GM10266 (cell line): ENCODE measurements at regions not wholly inside any gene's neighbourhood (a gene's known extent, or its start where the extent isn't known, plus 50 kb on each side); places are given as distances from the start of the nearest gene placed in this dataset.

Source experiments
- DNase-seq: peaks from one replicate; pipeline ENCODE4 v3.0.0; 2012; ENCODE audit errors: extremely low spot score
- TF ChIP-seq, protein P1 (sequence below): IDR thresholded peaks from 2 replicates; pipeline ENCODE4 v1.5.1; 2012; ENCODE audit warnings: mild to moderate bottlenecking, low read depth; ENCODE audit not compliant: control insufficient read depth, insufficient read depth; ENCODE audit errors: missing control alignments

DNA sequence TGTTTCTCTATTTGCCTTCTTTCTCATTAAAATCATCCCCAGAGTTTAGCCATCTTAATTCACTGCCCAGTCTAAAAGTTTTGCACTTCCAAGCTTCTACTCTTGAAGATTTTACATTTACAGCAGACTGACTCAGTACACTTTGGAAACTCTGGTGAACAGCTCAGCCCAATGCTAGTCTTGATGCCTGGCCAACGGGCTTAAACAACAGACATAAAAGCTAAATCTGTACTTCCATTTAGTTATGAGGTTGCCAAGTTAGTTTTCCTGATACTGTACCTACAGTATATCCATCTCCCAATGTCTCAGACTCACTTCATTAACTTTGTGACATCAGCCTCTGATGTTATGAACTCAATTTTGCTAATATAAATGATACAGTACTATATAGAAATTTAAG is 891.8 kb upstream of the SOX9 start:
- TF ChIP-seq, protein P1, sequence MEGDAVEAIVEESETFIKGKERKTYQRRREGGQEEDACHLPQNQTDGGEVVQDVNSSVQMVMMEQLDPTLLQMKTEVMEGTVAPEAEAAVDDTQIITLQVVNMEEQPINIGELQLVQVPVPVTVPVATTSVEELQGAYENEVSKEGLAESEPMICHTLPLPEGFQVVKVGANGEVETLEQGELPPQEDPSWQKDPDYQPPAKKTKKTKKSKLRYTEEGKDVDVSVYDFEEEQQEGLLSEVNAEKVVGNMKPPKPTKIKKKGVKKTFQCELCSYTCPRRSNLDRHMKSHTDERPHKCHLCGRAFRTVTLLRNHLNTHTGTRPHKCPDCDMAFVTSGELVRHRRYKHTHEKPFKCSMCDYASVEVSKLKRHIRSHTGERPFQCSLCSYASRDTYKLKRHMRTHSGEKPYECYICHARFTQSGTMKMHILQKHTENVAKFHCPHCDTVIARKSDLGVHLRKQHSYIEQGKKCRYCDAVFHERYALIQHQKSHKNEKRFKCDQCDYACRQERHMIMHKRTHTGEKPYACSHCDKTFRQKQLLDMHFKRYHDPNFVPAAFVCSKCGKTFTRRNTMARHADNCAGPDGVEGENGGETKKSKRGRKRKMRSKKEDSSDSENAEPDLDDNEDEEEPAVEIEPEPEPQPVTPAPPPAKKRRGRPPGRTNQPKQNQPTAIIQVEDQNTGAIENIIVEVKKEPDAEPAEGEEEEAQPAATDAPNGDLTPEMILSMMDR, result no peak
- DNase-seq, result no peak

DNA sequence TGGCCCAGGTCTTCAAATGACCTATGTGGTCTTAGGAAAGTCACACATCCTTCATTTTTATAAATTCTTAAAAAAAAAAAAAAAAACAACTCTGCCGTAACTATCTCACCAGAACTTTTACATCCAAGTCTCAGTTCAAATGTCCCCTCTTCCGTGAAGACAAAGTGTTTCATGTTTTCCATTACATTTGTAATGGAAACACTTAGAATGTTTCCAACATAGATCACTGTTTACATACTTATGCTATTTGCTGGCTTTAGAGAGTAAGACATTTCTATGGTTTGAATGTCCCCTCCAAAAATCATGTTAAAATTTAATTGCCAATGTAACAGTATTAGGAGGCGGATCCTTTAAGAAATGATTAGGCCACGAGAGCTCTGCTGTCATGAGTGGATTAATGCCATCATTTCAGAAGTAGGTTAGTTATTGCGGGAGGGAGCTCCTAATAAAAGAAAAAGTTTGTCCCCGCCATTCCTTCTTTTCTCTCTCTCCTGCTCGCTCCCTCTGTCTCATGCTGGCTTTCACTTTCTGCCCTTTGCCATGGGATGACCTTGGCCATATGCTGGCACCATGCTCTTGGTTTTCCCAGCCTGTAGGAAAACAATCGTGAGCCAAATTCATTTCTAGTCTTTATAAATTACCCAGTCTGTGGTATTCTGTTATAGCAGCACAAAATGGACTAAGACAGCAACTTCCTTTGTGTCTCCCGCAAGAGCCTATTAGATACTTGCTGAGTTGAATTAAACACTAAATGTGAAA is 887.8 kb upstream of the SOX9 start:
- DNase-seq, result no peak
- TF ChIP-seq, protein P1, result no peak

DNA sequence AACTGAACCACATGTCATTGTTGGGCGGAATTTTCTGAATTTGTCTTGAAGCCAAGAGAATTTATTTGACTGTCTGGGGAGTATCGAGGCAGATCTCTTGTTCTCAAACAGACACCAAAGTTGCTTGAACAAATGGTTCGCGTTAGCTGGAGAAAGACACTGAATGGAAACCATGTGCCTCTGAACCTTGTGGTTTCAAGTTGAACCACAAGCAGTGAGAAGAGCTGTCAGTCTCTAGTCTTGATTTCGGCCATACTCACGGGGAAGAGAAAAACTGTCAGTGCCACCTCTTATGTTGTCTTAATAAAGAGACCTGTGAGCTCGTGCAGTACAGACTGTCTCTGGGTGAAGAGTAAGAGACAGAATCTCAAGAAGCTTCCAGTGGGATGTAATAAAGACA is 886.5 kb upstream of the SOX9 start:
- TF ChIP-seq, protein P1, result no peak
- DNase-seq, result no peak

DNA sequence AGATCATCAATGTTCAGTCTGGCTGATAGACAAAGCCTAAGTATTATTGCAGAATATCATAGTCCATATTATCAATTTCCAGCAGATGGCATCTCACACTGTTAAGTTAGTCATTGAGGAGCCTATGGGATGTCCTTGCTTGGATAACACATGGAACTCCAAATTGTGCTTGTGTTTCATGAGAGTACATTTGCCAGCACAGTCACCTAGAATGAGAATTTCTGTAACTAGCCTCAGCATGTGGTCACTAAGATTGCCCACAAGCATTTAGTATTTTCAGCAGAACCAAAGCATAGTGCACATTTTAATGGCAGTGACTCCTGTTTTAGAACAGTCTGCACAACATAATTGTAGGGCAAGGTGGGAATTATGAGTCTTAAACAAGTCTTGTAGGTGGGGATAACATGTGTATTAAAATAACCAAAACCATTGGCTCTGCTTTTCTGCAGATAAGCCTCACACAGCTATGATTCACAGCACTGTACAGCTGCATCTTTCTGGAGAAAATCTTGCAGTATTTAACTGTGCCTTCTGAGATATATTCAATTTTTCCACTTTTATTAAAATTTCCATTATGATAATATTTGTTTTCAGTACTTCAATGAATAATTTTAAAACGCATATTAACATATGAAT is 882.8 kb upstream of the SOX9 start:
- TF ChIP-seq, protein P1, result no peak
- DNase-seq, result no peak

DNA sequence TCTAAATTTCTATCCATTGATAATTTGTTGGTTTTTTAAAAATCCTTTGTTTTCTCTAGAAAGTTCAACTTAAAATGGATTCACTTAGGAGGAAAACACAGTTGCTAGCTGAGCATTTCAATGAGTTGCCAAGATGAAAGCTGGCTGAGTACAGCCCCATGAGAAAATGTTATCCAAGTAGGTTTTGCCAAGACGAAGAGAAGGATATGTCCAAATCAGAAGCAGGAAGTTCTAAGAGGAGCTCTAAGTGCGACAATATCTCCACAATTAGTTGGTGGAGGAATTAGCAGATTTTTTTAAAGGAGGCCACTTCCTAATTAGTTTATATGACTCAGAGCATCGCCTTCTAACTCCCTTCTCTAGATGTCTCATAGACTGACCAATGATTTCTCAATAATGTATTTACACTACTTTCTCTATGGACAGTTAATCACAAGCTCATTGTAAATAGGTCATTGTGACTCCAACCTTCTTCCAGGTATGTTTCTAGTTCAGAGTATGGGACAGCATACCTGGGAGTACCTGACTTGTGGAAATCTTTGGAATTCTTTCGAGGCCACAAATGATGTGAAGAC is 873.3 kb upstream of the SOX9 start:
- no peak for DNase-seq
- TF ChIP-seq, protein P1, result no peak

DNA sequence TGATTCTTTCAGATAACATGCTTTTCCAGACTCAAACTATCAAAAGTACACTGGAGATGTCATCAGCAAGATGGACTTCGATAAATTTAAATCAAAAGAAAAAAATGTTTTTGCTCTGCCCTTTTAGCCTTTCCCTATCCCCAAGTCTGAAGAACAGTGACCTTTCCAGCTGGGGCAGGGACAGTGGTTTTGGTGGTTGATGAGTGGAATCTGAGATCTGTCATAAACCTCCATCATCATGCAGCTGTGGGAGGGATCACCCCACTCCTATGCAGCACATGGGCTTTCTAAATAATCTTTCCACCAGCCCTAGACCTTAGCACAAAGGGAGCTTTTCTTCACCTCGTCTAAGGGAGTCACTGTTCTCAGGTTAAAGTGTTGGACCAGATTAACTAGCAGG is 869.5 kb upstream of the SOX9 start:
- DNase-seq, result no peak

More for the DNA sequence above, 869.5 kb upstream of the SOX9 start:
- TF ChIP-seq, protein P1, result no peak
